ENCODE measurements at regions not wholly inside any gene's neighbourhood (a gene's known extent, or its start where the extent isn't known, plus 50 kb on each side); places are given as distances from the start of the nearest gene placed in this dataset.

GRCh38 chr6:44036699-44037101 is 90.6 kb downstream of the MRPL14 start:
- Histone ChIP-seq H3K36me3 (replicated peaks in 1 of 2; ENCODE audit: control extremely low read depth in 1 of 2, control insufficient read depth in 1 of 2, extremely low read depth in 1 of 2, insufficient read depth in 2 of 2, low read length in 1 of 2) (no peaks in the 10 kb centered on the region), H3K9ac (ENCODE audit: low read length) (no peak overlapping the region), H2AFZ (ENCODE audit: insufficient read depth, low read depth, low read length, poor library complexity, severe bottlenecking) (no peak overlapping the region), H3K4me3 (ENCODE audit: control extremely low read depth in 1 of 5, extremely low read depth in 1 of 5, insufficient read depth in 1 of 5, low read depth in 2 of 5, low read length in 4 of 5) (no peak overlapping the region), H3K79me2 (ENCODE audit: control insufficient read depth, insufficient read depth, low read length) (no peaks in the 10 kb centered on the region), H3K4me1 (ENCODE audit: control insufficient read depth in 2 of 2, insufficient read depth in 2 of 2, low read length in 2 of 2) (peaks cover 3 to 6% of the 10 kb centered on the region in 2 donors), H3K9me3 (ENCODE audit: control extremely low read depth in 1 of 3, control insufficient read depth in 2 of 3, insufficient read depth in 1 of 3, low read length in 2 of 3) (no peaks in the 10 kb centered on the region), H3K4me2 (replicated peaks; ENCODE audit: low read depth, low read length, poor library complexity, severe bottlenecking) (no peak overlapping the region), H3K27ac (ENCODE audit: low read length in 2 of 2) (no peak overlapping the region), H4K20me1 (ENCODE audit: control insufficient read depth, insufficient read depth, low read length, poor library complexity, severe bottlenecking) (no peaks in the 10 kb centered on the region), H3K27me3 (replicated peaks in 1 of 4; ENCODE audit: control extremely low read depth in 1 of 4, control insufficient read depth in 3 of 4, insufficient read depth in 4 of 4, low read length in 3 of 4) (peaks cover 0 to 9% (median 3%) of the 10 kb centered on the region in 4 experiments)
- H3K27ac Mint-ChIP-seq, result no peak overlapping the region
- TF ChIP-seq CTCF (IDR thresholded peaks at IDR 0.05) (no peak), EZH2 (IDR thresholded peaks at IDR 0.05; ENCODE audit: borderline replicate concordance, insufficient read depth, low read depth, low read length, poor library complexity, severe bottlenecking) (no peak)
- ChIA-PET CTCF (no interaction called here), POLR2A (no interaction called here)
- no peak for ATAC-seq (ENCODE audit: low read depth)
- H3K4me3 Mint-ChIP-seq, result no peak overlapping the region
- intact Hi-C loops (cut with micrococcal nuclease), result no loop called here
- H3K9me3 Mint-ChIP-seq (ENCODE audit: insufficient read depth), result no peaks in the 10 kb centered on the region
- H3K4me1 Mint-ChIP-seq, result peaks cover 4% of the 10 kb centered on the region
- DNase-seq, result no peak
- H3K27me3 Mint-ChIP-seq, result peaks cover 23% of the 10 kb centered on the region
- WGBS (ENCODE audit: insufficient coverage), result 87% methylated on average over 9 of the region's 9 CpGs

- Histone ChIP-seq H2AFZ (ENCODE audit: insufficient read depth, low read depth, low read length, poor library complexity, severe bottlenecking) (no peak overlapping the region), H3K4me1 (ENCODE audit: control insufficient read depth in 2 of 2, insufficient read depth in 2 of 2, low read length in 2 of 2) (peaks cover 3 to 6% of the 10 kb centered on the region in 2 donors), H3K27ac (ENCODE audit: low read length in 2 of 2) (no peak overlapping the region), H3K4me2 (replicated peaks; ENCODE audit: low read depth, low read length, poor library complexity, severe bottlenecking) (no peak overlapping the region), H3K36me3 (replicated peaks in 1 of 2; ENCODE audit: control extremely low read depth in 1 of 2, control insufficient read depth in 1 of 2, extremely low read depth in 1 of 2, insufficient read depth in 2 of 2, low read length in 1 of 2) (no peaks in the 10 kb centered on the region), H4K20me1 (ENCODE audit: control insufficient read depth, insufficient read depth, low read length, poor library complexity, severe bottlenecking) (no peaks in the 10 kb centered on the region), H3K27me3 (replicated peaks in 1 of 4; ENCODE audit: control extremely low read depth in 1 of 4, control insufficient read depth in 3 of 4, insufficient read depth in 4 of 4, low read length in 3 of 4) (peaks cover 0 to 8% (median 3%) of the 10 kb centered on the region in 4 experiments), H3K4me3 (ENCODE audit: control extremely low read depth in 1 of 5, extremely low read depth in 1 of 5, insufficient read depth in 1 of 5, low read depth in 2 of 5, low read length in 4 of 5) (no peak overlapping the region), H3K79me2 (ENCODE audit: control insufficient read depth, insufficient read depth, low read length) (no peaks in the 10 kb centered on the region), H3K9me3 (ENCODE audit: control extremely low read depth in 1 of 3, control insufficient read depth in 2 of 3, insufficient read depth in 1 of 3, low read length in 2 of 3) (no peaks in the 10 kb centered on the region), H3K9ac (ENCODE audit: low read length) (no peak overlapping the region)
- Mint-ChIP-seq H3K27ac (no peak overlapping the region), H3K4me3 (no peak overlapping the region), H3K27me3 (peaks cover 23% of the 10 kb centered on the region), H3K9me3 (ENCODE audit: insufficient read depth) (no peaks in the 10 kb centered on the region), H3K4me1 (peaks cover 4% of the 10 kb centered on the region)
- no peak for ATAC-seq (ENCODE audit: low read depth)
- no peak for TF ChIP-seq EZH2 (IDR thresholded peaks at IDR 0.05; ENCODE audit: borderline replicate concordance, insufficient read depth, low read depth, low read length, poor library complexity, severe bottlenecking)
- TF ChIP-seq CTCF (IDR thresholded peaks at IDR 0.05), result no peak
- ChIA-PET CTCF (no interaction called here), POLR2A (no interaction called here)
- WGBS (ENCODE audit: insufficient coverage), result 89% methylated on average over 2 of the region's 2 CpGs
- no peak for DNase-seq
- intact Hi-C loops (cut with micrococcal nuclease), result no loop called here
Measured at GRCh38 chr6:44036196-44036595, 91.1 kb downstream of the MRPL14 start.

All from B cell (primary cell).